CD8-positive, alpha-beta memory T cell (primary cell): ENCODE measurements at regions not wholly inside any gene's neighbourhood (a gene's known extent, or its start where the extent isn't known, plus 50 kb on each side); places are given as distances from the start of the nearest gene placed in this dataset.

Source experiments
- CTCF ChIA-PET: fragments of 350-600 bp; sonication (Branson Sonifier 250); formaldehyde crosslinking; loops from one replicate; lab custom pipeline; 2021; ENCODE audit warnings: antibody characterized with exemption; lab: Charles Lee
- POLR2A ChIA-PET: fragments of 350-600 bp; sonication (Branson Sonifier 250); formaldehyde crosslinking; loops from one replicate; lab custom pipeline; 2021; ENCODE audit warnings: antibody characterized with exemption; lab: Charles Lee
- DNase-seq, 5 donors: peaks; one replicate each; pipeline versions ENCODE4 v3.0.0 to v3.0.0-alpha.2; 2020 to 2022; ENCODE audit warnings: mixed read lengths in 1 of 5
- H3K27ac ChIP-seq: one replicate; pipeline ENCODE4 v1.7.0; 2013; ENCODE audit warnings: low read depth, mild to moderate bottlenecking, low read length, moderate library complexity
- H3K27me3 ChIP-seq: 2 replicates; pipeline ENCODE4 v1.7.0; 2013; ENCODE audit warnings: low read length, mild to moderate bottlenecking; ENCODE audit not compliant: insufficient read depth, poor library complexity, severe bottlenecking
- H3K36me3 ChIP-seq: 2 replicates; pipeline ENCODE4 v1.7.0; 2013; ENCODE audit warnings: mild to moderate bottlenecking, low read length, moderate library complexity; ENCODE audit not compliant: insufficient read depth
- H3K4me1 ChIP-seq: 2 replicates; pipeline ENCODE4 v1.7.0; 2013; ENCODE audit warnings: mild to moderate bottlenecking, low read length, moderate library complexity; ENCODE audit not compliant: insufficient read depth
- H3K4me3 ChIP-seq: 2 replicates; pipeline ENCODE4 v1.7.0; 2013; ENCODE audit warnings: mild to moderate bottlenecking, low read length
- H3K9me3 ChIP-seq: 2 replicates; pipeline ENCODE4 v1.7.0; 2013; ENCODE audit warnings: mild to moderate bottlenecking, low read length
- H3K27ac Mint-ChIP-seq, 8 donors: one replicate each; pipeline ENCODE4 v1.8.0; 2020 to 2021; ENCODE audit warnings: mixed read lengths in 8 of 8, mild to moderate bottlenecking in 6 of 8, inconsistent platforms in 3 of 8, moderate library complexity in 3 of 8
- H3K27me3 Mint-ChIP-seq, 2 donors: one replicate each; pipeline ENCODE4 v1.8.0; 2020 to 2021; ENCODE audit warnings: mixed read lengths in 2 of 2, mild to moderate bottlenecking in 1 of 2, moderate library complexity in 1 of 2
- H3K36me3 Mint-ChIP-seq, 3 donors: one replicate each; pipeline ENCODE4 v1.8.0; 2020 to 2021; ENCODE audit warnings: mixed read lengths in 3 of 3, inconsistent platforms in 1 of 3, mild to moderate bottlenecking in 1 of 3
- H3K4me1 Mint-ChIP-seq, 3 donors: one replicate each; pipeline ENCODE4 v1.8.0; 2020 to 2021; ENCODE audit warnings: mixed read lengths in 3 of 3, inconsistent platforms in 1 of 3, mild to moderate bottlenecking in 1 of 3
- H3K4me3 Mint-ChIP-seq, 7 donors: one replicate each; pipeline ENCODE4 v1.8.0; 2020 to 2021; ENCODE audit warnings: mixed read lengths in 7 of 7, mild to moderate bottlenecking in 6 of 7, moderate library complexity in 4 of 7, inconsistent platforms in 2 of 7
- H3K9me3 Mint-ChIP-seq, 5 donors: one replicate each; pipeline ENCODE4 v1.8.0; 2020 to 2022; ENCODE audit warnings: mixed read lengths in 5 of 5, mild to moderate bottlenecking in 3 of 5, moderate library complexity in 2 of 5, inconsistent platforms in 1 of 5

DNA sequence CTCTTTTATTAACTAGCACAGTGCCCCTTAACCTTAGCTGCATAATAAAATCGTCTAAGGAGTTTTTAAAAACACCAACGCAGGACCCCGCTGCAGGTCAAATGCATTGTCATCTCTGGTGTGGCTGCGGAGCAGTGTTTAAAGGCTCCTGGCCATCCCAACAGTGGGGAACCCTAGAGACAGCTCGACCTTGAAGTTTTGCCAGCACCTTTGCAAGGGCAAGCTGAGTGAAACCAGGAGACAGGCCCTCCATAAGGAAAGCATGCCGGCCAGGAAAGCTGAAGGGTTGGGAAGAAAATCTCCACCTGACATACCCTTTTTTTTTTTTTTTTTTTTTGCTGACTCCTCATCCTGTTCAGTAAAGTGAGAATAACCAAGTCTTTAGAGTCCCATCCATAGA, 349.0 kb downstream of the CMPK2 start:
- Histone ChIP-seq H3K36me3 (no peaks in the 10 kb centered on the region), H3K27me3 (no peaks in the 10 kb centered on the region), H3K27ac (no peak overlapping the region), H3K9me3 (no peaks in the 10 kb centered on the region), H3K4me3 (no peak overlapping the region), H3K4me1 (no peaks in the 10 kb centered on the region)
- no peaks in the 10 kb centered on the region for H3K36me3 Mint-ChIP-seq
- peaks cover 0 to 1% of the 10 kb centered on the region in 2 donors for H3K27me3 Mint-ChIP-seq
- peaks cover 0 to 2% (median 0%) of the 10 kb centered on the region in 5 donors for H3K9me3 Mint-ChIP-seq
- CTCF ChIA-PET, result no interaction called here
- POLR2A ChIA-PET, result no interaction called here
- H3K4me1 Mint-ChIP-seq, result no peaks in the 10 kb centered on the region
- H3K27ac Mint-ChIP-seq, result no peak overlapping the region
- H3K4me3 Mint-ChIP-seq, result no peak overlapping the region
- no peak for DNase-seq

- H3K36me3 Mint-ChIP-seq, result no peaks in the 10 kb centered on the region
- Histone ChIP-seq H3K9me3 (no peaks in the 10 kb centered on the region), H3K27me3 (no peaks in the 10 kb centered on the region), H3K4me3 (no peak overlapping the region), H3K27ac (no peak overlapping the region), H3K36me3 (no peaks in the 10 kb centered on the region), H3K4me1 (no peaks in the 10 kb centered on the region)
- CTCF ChIA-PET, result no interaction called here
- no peak overlapping the region for H3K4me3 Mint-ChIP-seq
- DNase-seq, result no peak
- peaks cover 0 to 2% (median 0%) of the 10 kb centered on the region in 5 donors for H3K9me3 Mint-ChIP-seq
- H3K4me1 Mint-ChIP-seq, result no peaks in the 10 kb centered on the region
- peaks cover 0 to 1% of the 10 kb centered on the region in 2 donors for H3K27me3 Mint-ChIP-seq
- H3K27ac Mint-ChIP-seq, result no peak overlapping the region
- POLR2A ChIA-PET, result no interaction called here
Measured at GRCh38 chr2:6518361-6518760, 347.3 kb downstream of the CMPK2 start.

- Histone ChIP-seq H3K36me3 (no peaks in the 10 kb centered on the region), H3K27me3 (no peaks in the 10 kb centered on the region), H3K9me3 (no peaks in the 10 kb centered on the region), H3K4me1 (no peaks in the 10 kb centered on the region), H3K4me3 (no peak overlapping the region), H3K27ac (no peak overlapping the region)
- Mint-ChIP-seq H3K9me3 (no peaks in the 10 kb centered on the region), H3K4me3 (no peak overlapping the region), H3K27ac (peak overlapping the region in 1 of 8 donors; percentile 77), H3K27me3 (no peaks in the 10 kb centered on the region), H3K4me1 (no peaks in the 10 kb centered on the region), H3K36me3 (no peaks in the 10 kb centered on the region)
- no peak for DNase-seq
- CTCF ChIA-PET, result no interaction called here
- POLR2A ChIA-PET, result no interaction called here
Measured at GRCh38 chr2:6523476-6523875, 342.2 kb downstream of the CMPK2 start.

DNA sequence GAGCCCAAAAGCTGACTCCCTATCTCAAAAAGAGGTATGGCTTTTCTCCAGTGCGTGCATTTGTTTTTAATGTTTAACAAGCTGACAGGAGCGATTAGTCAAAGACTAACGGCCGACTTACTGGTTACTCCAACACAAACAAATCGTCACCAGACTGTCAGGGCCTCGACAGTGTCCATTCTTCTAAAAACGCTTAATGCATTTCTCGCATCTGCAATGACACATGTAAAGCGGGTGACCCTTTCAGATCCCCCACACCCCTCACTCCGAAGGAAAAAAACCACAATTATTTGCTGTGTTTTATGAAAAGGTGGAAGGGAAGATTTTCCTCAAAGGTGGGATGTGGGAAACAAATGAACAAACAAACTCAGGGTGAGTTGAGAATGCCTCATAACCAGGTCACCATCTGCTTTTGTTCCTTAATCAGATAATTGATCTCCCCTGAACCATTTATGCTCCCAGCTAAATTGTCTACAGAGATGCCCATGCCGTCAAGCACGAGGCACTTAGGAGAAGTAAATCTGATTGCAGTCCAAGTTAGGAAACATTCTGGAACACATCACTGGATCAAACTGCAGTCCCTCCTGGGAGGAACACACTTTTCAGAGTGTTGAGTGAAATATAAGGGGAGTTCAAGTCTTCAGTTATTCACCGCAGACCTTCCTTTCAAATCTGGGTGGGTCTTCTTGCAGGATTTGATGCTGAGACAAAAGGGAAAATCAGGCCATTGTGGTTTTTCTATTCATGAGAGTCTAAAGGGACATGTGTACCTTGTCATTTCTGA, 340.8 kb downstream of the CMPK2 start:
- Histone ChIP-seq H3K4me1 (no peaks in the 10 kb centered on the region), H3K4me3 (no peak overlapping the region), H3K27ac (no peak overlapping the region), H3K9me3 (no peaks in the 10 kb centered on the region), H3K36me3 (no peaks in the 10 kb centered on the region), H3K27me3 (no peaks in the 10 kb centered on the region)
- DNase-seq, result no peak
- Mint-ChIP-seq H3K9me3 (no peaks in the 10 kb centered on the region), H3K36me3 (no peaks in the 10 kb centered on the region), H3K4me3 (no peak overlapping the region), H3K4me1 (no peaks in the 10 kb centered on the region), H3K27me3 (no peaks in the 10 kb centered on the region), H3K27ac (no peak overlapping the region)
- ChIA-PET CTCF (no interaction called here), POLR2A (no interaction called here)

DNA sequence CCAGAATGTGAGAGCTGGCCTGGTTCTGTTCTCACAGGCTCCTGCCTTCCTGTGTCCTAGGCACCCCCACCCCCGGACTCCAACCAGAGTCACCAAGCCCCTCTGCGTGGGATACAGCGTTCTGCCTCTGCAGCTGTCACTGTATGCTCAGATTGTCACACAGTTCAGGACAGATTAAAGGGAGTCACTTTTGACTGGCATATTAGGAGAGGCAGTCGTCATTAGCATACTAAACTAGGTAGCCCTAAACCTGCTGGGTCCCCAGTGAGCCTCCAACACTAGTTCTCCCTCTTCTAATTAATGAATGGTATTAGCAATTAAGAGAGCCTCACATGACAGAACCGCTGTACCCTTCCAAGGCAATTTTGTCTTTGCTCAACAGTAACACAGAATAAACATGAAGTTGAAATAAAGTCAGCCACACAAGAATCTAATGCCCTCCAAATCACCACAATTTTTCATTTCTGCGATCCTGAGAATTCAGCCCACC, 340.2 kb downstream of the CMPK2 start:
- no peak overlapping the region for H3K27ac ChIP-seq
- ChIA-PET POLR2A (no interaction called here), CTCF (no interaction called here)
- DNase-seq, result no peak
- no peaks in the 10 kb centered on the region for H3K4me1 ChIP-seq
- H3K27me3 ChIP-seq, result no peaks in the 10 kb centered on the region
- Mint-ChIP-seq H3K4me1 (no peaks in the 10 kb centered on the region), H3K9me3 (no peaks in the 10 kb centered on the region), H3K4me3 (no peak overlapping the region), H3K27me3 (no peaks in the 10 kb centered on the region), H3K36me3 (no peaks in the 10 kb centered on the region), H3K27ac (no peak overlapping the region)
- H3K4me3 ChIP-seq, result no peak overlapping the region
- H3K9me3 ChIP-seq, result no peaks in the 10 kb centered on the region
- no peaks in the 10 kb centered on the region for H3K36me3 ChIP-seq

GRCh38 chr2:6526093-6526824, 339.4 kb downstream of the CMPK2 start:
- H3K27me3 Mint-ChIP-seq, result no peaks in the 10 kb centered on the region
- H3K36me3 ChIP-seq, result no peaks in the 10 kb centered on the region
- no peak for DNase-seq
- no peaks in the 10 kb centered on the region for H3K4me1 Mint-ChIP-seq
- CTCF ChIA-PET, result no interaction called here
- H3K36me3 Mint-ChIP-seq, result no peaks in the 10 kb centered on the region
- POLR2A ChIA-PET, result no interaction called here
- H3K4me3 ChIP-seq, result no peak overlapping the region
- H3K27ac Mint-ChIP-seq, result no peak overlapping the region
- no peaks in the 10 kb centered on the region for H3K27me3 ChIP-seq
- H3K9me3 Mint-ChIP-seq, result no peaks in the 10 kb centered on the region
- no peak overlapping the region for H3K4me3 Mint-ChIP-seq
- no peaks in the 10 kb centered on the region for H3K9me3 ChIP-seq
- no peaks in the 10 kb centered on the region for H3K4me1 ChIP-seq
- no peak overlapping the region for H3K27ac ChIP-seq

- no peaks in the 10 kb centered on the region for H3K36me3 Mint-ChIP-seq
- H3K4me1 Mint-ChIP-seq, result no peaks in the 10 kb centered on the region
- H3K4me3 Mint-ChIP-seq, result no peak overlapping the region
- POLR2A ChIA-PET, result no interaction called here
- Histone ChIP-seq H3K4me3 (no peak overlapping the region), H3K27ac (no peak overlapping the region), H3K4me1 (no peaks in the 10 kb centered on the region), H3K27me3 (no peaks in the 10 kb centered on the region), H3K9me3 (no peaks in the 10 kb centered on the region), H3K36me3 (no peaks in the 10 kb centered on the region)
- no peak for DNase-seq
- no peaks in the 10 kb centered on the region for H3K9me3 Mint-ChIP-seq
- no peak overlapping the region for H3K27ac Mint-ChIP-seq
- peaks cover 0 to 3% of the 10 kb centered on the region in 2 donors for H3K27me3 Mint-ChIP-seq
- CTCF ChIA-PET, result no interaction called here
Measured at GRCh38 chr2:6531304-6531703, 334.4 kb downstream of the CMPK2 start.

GRCh38 chr2:6535572-6535971, 330.1 kb downstream of the CMPK2 start:
- no peaks in the 10 kb centered on the region for H3K4me1 ChIP-seq
- no peak overlapping the region for H3K4me3 Mint-ChIP-seq
- POLR2A ChIA-PET, result no interaction called here

More at GRCh38 chr2:6535572-6535971, 330.1 kb downstream of the CMPK2 start:
- H3K9me3 Mint-ChIP-seq, result peaks cover 0 to 3% (median 0%) of the 10 kb centered on the region in 5 donors
- H3K27ac Mint-ChIP-seq, result no peak overlapping the region
- no peak for DNase-seq
- no peaks in the 10 kb centered on the region for H3K4me1 Mint-ChIP-seq
- no peaks in the 10 kb centered on the region for H3K9me3 ChIP-seq
- H3K27me3 ChIP-seq, result no peaks in the 10 kb centered on the region
- H3K36me3 Mint-ChIP-seq, result no peaks in the 10 kb centered on the region
- H3K27ac ChIP-seq, result no peak overlapping the region
- peaks cover 0 to 7% of the 10 kb centered on the region in 2 donors for H3K27me3 Mint-ChIP-seq
- no peak overlapping the region for H3K4me3 ChIP-seq
- CTCF ChIA-PET, result no interaction called here
- H3K36me3 ChIP-seq, result no peaks in the 10 kb centered on the region
